IgD-negative memory B cell (primary cell): ENCODE measurements at regions not wholly inside any gene's neighbourhood (a gene's known extent, or its start where the extent isn't known, plus 50 kb on each side); places are given as distances from the start of the nearest gene placed in this dataset.
A peak's percentile ranks its signal among the peaks of the same experiment; 100 is the strongest.

ENCODE experiments used
- H3K27ac Mint-ChIP-seq, 3 donors: one replicate each; pipeline ENCODE4 v1.8.0; 2020 to 2022; ENCODE audit warnings: mild to moderate bottlenecking in 3 of 3, mixed read lengths in 3 of 3, moderate library complexity in 1 of 3
- H3K27me3 Mint-ChIP-seq: one replicate; pipeline ENCODE4 v1.8.0; 2021; ENCODE audit warnings: mixed read lengths
- H3K36me3 Mint-ChIP-seq: one replicate; pipeline ENCODE4 v1.8.0; 2020; ENCODE audit warnings: mild to moderate bottlenecking, mixed read lengths
- H3K4me1 Mint-ChIP-seq, 3 donors: one replicate each; pipeline ENCODE4 v1.8.0; 2020 to 2022; ENCODE audit warnings: mixed read lengths in 3 of 3, mild to moderate bottlenecking in 1 of 3
- H3K4me3 Mint-ChIP-seq, 4 donors: one replicate each; pipeline ENCODE4 v1.8.0; 2020 to 2022; ENCODE audit warnings: mild to moderate bottlenecking in 4 of 4, mixed read lengths in 4 of 4, moderate library complexity in 3 of 4
- H3K9me3 Mint-ChIP-seq, 3 donors: one replicate each; pipeline ENCODE4 v1.8.0; 2020 to 2021; ENCODE audit warnings: mixed read lengths in 3 of 3, mild to moderate bottlenecking in 1 of 3

DNA sequence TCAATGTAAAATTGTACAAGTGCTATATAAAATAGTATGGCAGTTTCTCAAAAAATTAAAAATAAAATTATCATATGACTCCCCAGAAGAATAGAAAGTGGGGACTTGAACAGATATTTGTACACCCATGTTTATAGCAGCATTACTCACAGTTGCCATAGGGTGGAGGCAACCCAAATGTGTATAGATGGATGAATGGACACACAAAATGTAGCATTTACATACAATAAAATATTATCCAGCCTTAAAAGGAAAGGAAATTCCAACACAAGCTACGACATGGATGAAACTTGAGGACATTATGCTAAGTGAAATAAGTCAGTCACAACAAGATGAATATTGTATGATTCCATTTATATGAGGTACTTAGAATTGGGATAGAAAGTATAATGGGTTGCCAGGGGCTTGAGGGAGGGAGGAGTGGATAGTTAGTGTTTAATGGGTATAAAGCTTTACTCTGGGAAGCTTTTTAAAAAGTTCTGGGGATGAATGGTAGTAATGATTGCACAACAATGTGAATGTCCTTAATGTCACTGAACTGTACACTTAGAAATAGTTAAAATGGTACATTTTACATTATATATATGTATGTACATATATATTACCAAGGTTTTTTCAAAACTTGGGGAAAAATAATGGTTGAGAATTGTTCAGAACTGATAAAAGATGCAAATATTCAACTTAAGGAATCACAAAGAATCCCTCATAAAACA lies 53.0 kb upstream of the ADORA3 start:
- Mint-ChIP-seq H3K4me3 (no peak overlapping the region), H3K4me1 (peaks cover 0 to 3% (median 0%) of the 10 kb centered on the region in 3 donors), H3K27me3 (no peaks in the 10 kb centered on the region), H3K36me3 (peaks cover 2% of the 10 kb centered on the region), H3K9me3 (no peaks in the 10 kb centered on the region), H3K27ac (no peak overlapping the region)

DNA sequence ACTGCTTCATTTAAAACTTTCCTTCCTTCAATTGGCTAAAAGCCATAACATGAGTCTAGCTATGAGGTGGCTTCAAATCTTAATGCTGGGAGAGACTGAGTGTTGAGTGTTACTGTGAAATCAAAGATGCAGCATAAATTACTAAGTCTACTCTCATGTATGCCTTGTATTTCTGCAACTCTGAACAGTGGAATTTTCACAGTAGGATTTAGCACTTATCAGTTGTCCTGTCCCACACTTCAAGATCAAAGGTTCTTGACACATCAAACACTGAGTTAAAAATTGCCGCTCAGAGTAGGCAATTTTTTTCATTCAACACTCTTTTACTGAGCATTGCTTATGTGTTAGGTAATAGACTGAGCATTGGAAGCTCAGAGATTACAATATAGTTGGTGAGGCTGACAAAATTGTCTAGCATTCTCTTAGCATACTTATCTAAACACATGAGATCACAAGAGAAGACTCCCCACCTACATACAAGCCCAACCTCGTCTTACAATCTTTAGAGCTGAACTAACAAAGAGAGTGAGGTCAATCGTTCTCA lies 56.4 kb upstream of the ADORA3 start:
- no peaks in the 10 kb centered on the region for H3K9me3 Mint-ChIP-seq
- H3K4me3 Mint-ChIP-seq = no peak overlapping the region
- H3K4me1 Mint-ChIP-seq = peaks cover 0 to 3% (median 0%) of the 10 kb centered on the region in 3 donors
- no peaks in the 10 kb centered on the region for H3K36me3 Mint-ChIP-seq
- no peaks in the 10 kb centered on the region for H3K27me3 Mint-ChIP-seq
- H3K27ac Mint-ChIP-seq = no peak overlapping the region

GRCh38 chr1:111561328-111561727 lies 57.9 kb upstream of the ADORA3 start:
- no peak overlapping the region for H3K4me3 Mint-ChIP-seq
- H3K27me3 Mint-ChIP-seq = no peaks in the 10 kb centered on the region
- H3K9me3 Mint-ChIP-seq = no peaks in the 10 kb centered on the region
- H3K27ac Mint-ChIP-seq = no peak overlapping the region
- H3K4me1 Mint-ChIP-seq = peaks cover 0 to 2% (median 0%) of the 10 kb centered on the region in 3 donors
- H3K36me3 Mint-ChIP-seq = no peaks in the 10 kb centered on the region

DNA sequence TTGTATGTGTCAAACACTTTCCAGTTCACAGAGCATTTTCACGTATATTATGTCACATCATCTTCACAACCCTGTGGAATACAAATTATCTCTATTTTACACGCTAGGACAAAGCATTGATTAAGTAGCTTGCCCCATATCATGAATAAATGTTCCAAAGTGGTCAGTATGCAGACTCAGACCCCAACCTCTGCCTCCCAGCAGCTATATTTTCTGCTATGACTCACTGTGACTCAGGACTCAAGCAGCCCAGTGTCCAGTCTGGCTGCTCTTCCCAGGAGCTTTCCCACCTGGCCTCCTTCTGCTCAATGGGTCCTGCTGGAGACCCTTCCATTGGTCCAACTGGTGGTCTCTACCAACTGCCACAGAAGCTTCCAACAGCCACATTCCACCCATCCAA lies 56.0 kb upstream of the RAP1A start:
- H3K4me3 Mint-ChIP-seq = no peak overlapping the region
- H3K9me3 Mint-ChIP-seq = no peaks in the 10 kb centered on the region
- no peaks in the 10 kb centered on the region for H3K4me1 Mint-ChIP-seq
- peaks cover 1% of the 10 kb centered on the region for H3K36me3 Mint-ChIP-seq
- no peaks in the 10 kb centered on the region for H3K27me3 Mint-ChIP-seq
- H3K27ac Mint-ChIP-seq = no peak overlapping the region

- Mint-ChIP-seq H3K36me3 (peaks cover 3% of the 10 kb centered on the region), H3K27ac (peak overlapping the region in 1 of 3 donors; percentile 17), H3K27me3 (no peaks in the 10 kb centered on the region), H3K4me3 (no peak overlapping the region), H3K9me3 (no peaks in the 10 kb centered on the region), H3K4me1 (peaks cover 5 to 6% (median 5%) of the 10 kb centered on the region in 3 donors)
These were observed 54.5 kb upstream of the RAP1A start for GRCh38 chr1:111565079-111565478.

- peaks cover 3% of the 10 kb centered on the region for H3K36me3 Mint-ChIP-seq
- H3K27me3 Mint-ChIP-seq = no peaks in the 10 kb centered on the region
- no peaks in the 10 kb centered on the region for H3K9me3 Mint-ChIP-seq
- H3K4me3 Mint-ChIP-seq = peak overlapping the region in 1 of 4 donors; percentile 6
- H3K27ac Mint-ChIP-seq = no peak overlapping the region
- H3K4me1 Mint-ChIP-seq = peaks cover 12 to 14% (median 14%) of the 10 kb centered on the region in 3 donors
These were observed 53.6 kb upstream of the RAP1A start for GRCh38 chr1:111565968-111566367.

DNA sequence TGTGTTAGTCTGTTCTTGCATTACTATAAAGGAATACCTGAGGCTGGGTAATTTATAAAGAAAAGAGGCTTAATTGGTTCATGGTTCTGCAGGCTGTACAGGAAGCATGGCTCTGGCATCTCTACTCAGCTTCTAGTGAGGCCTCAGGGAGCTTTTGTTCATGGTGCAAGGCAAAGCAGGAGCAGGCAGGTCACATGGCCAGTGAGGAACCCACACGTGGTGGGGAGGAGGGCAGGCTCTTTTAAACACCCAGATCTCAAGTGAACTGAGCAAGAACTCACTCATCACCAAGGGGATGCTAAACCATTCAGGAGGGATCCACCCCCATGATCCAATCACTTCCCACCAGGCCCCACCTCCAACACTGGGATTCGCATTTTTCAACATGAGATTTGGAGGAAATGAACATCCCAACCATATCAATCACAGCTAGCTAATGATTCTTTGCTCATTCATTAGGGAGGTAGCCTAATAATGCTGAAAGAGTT lies 51.4 kb upstream of the RAP1A start:
- H3K4me1 Mint-ChIP-seq = peaks cover 12 to 15% (median 14%) of the 10 kb centered on the region in 3 donors
- H3K9me3 Mint-ChIP-seq = no peaks in the 10 kb centered on the region
- no peak overlapping the region for H3K4me3 Mint-ChIP-seq

More for the DNA sequence above, 51.4 kb upstream of the RAP1A start:
- no peak overlapping the region for H3K27ac Mint-ChIP-seq
- H3K36me3 Mint-ChIP-seq = peaks cover 3% of the 10 kb centered on the region
- H3K27me3 Mint-ChIP-seq = no peaks in the 10 kb centered on the region
